DND-41 (cell line): ENCODE measurements at regions not wholly inside any gene's neighbourhood (a gene's known extent, or its start where the extent isn't known, plus 50 kb on each side); places are given as distances from the start of the nearest gene placed in this dataset.

Source experiments
- ATAC-seq: fragments of 200-7000 bp; cut with Tn5 transposase; 3 replicates; pipeline ENCODE4 v1.9.1; 2021; ENCODE audit warnings: low read depth; ENCODE audit not compliant: insufficient read depth
- DNase-seq: peaks from one replicate; pipeline ENCODE4 v3.0.0-alpha.2; 2020
- H2AFZ ChIP-seq: 2 replicates; pipeline ENCODE4 v1.6.0; 2012; ENCODE audit warnings: low read depth, low read length
- H3K27ac ChIP-seq: 2 replicates; pipeline ENCODE4 v1.5.1; 2012; ENCODE audit warnings: low read length, inconsistent platforms
- H3K27me3 ChIP-seq: fragments of 200-600 bp; sonication (generic); 2 replicates; pipeline ENCODE4 v1.6.0; 2012; ENCODE audit warnings: low read length, mild to moderate bottlenecking, inconsistent platforms; ENCODE audit not compliant: insufficient read depth, poor library complexity
- H3K36me3 ChIP-seq: 2 replicates; pipeline ENCODE4 v1.5.1; 2012; ENCODE audit warnings: low read length, inconsistent platforms; ENCODE audit not compliant: insufficient read depth
- H3K4me1 ChIP-seq: 2 replicates; pipeline ENCODE4 v1.5.1; 2012; ENCODE audit warnings: mild to moderate bottlenecking, low read length; ENCODE audit not compliant: insufficient read depth
- H3K4me2 ChIP-seq: 2 replicates; pipeline ENCODE4 v1.6.0; 2012; ENCODE audit warnings: mild to moderate bottlenecking, moderate library complexity, low read length, inconsistent platforms; ENCODE audit not compliant: insufficient read depth
- H3K4me3 ChIP-seq, 2 experiments: fragments of 200-600 bp in 1 of 2; shearing (Covaris generic) in 1 of 2; 2 replicates each; pipeline ENCODE4 v1.5.1; 2012 to 2016; ENCODE audit warnings: inconsistent platforms in 2 of 2, low read length in 2 of 2, mild to moderate bottlenecking in 2 of 2, low read depth in 1 of 2, moderate library complexity in 1 of 2
- H3K79me2 ChIP-seq: 2 replicates; pipeline ENCODE4 v1.6.0; 2012; ENCODE audit warnings: low read length, inconsistent platforms; ENCODE audit not compliant: insufficient read depth
- H3K9ac ChIP-seq: 2 replicates; pipeline ENCODE4 v1.6.0; 2012; ENCODE audit warnings: low read depth, mild to moderate bottlenecking, inconsistent platforms, low read length, moderate library complexity
- H3K9me3 ChIP-seq: 2 replicates; pipeline ENCODE4 v1.5.1; 2012; ENCODE audit warnings: low read length, moderate library complexity, mild to moderate bottlenecking, inconsistent platforms; ENCODE audit not compliant: insufficient read depth, severe bottlenecking
- H4K20me1 ChIP-seq: 2 replicates; pipeline ENCODE4 v1.6.0; 2012; ENCODE audit warnings: low read length; ENCODE audit not compliant: insufficient read depth
- CTCF ChIP-seq: IDR thresholded peaks from 2 replicates; pipeline ENCODE4 v1.5.1; 2012; ENCODE audit warnings: borderline replicate concordance, low read length, moderate library complexity, mild to moderate bottlenecking; ENCODE audit not compliant: poor library complexity, severe bottlenecking; ENCODE audit errors: extremely low read depth
- EZH2 ChIP-seq: IDR thresholded peaks from 3 replicates; pipeline ENCODE4 v1.6.1; 2012; ENCODE audit warnings: borderline replicate concordance, low read depth, mild to moderate bottlenecking, moderate library complexity, low read length, inconsistent platforms; ENCODE audit not compliant: severe bottlenecking

DNA sequence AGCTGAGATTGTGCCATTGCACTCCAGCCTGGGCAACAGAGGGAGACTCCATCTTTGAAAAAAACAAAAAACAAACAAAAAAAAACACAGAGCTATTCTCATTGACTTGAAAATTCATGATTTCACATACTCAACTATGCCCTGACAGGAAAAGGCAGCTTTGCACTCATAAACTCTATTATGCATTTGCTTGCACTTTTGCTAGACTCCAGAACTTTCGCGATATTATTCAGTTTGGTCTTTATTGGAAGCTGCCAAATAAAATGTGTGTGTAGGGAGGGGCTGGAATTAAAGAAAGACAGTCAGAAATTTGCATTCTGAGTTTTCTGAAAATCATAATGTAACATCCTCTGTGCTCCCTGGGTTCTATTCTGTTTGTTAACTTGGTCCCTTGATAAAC is 635.1 kb upstream of the KLF12 start:
- no peaks in the 10 kb centered on the region for H3K9me3 ChIP-seq
- H3K36me3 ChIP-seq, result no peaks in the 10 kb centered on the region
- no peak overlapping the region for H3K27ac ChIP-seq
- H3K4me1 ChIP-seq, result no peaks in the 10 kb centered on the region
- DNase-seq (no peak), ATAC-seq (no peak)
- H3K4me3 ChIP-seq, result no peak overlapping the region
- H3K4me2 ChIP-seq, result no peak overlapping the region
- H3K79me2 ChIP-seq, result no peaks in the 10 kb centered on the region
- TF ChIP-seq EZH2 (no peak), CTCF (no peak)
- H4K20me1 ChIP-seq, result no peaks in the 10 kb centered on the region
- H3K27me3 ChIP-seq, result no peaks in the 10 kb centered on the region
- no peak overlapping the region for H3K9ac ChIP-seq
- H2AFZ ChIP-seq, result no peak overlapping the region

DNA sequence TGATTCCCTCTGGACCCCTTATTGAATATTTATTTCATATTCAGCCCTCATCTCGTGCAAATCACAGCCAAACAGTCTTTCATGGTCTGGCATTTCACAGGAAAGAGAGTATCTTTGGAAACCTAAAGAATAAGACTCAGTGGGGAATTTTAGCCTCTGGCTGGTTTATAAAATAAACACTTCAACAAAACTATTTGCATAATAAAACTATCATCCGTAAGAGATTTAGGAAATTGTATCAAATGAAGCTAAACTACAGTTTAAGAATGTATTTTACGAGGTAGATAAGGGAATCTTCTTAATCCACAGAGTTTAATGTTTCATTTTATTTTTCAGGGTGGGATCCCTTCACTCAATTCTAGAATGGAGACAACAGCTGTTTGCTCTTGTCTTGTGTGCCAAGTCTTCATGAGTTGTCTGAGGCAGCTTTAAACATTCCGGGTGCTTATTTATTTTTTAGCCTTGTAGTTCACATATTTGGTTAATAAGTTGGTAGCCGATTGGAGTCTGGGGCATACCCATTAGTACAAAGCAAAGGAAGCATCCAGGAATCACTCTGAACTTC is 634.4 kb upstream of the KLF12 start:
- no peak for DNase-seq
- Histone ChIP-seq H3K4me2 (no peak overlapping the region), H2AFZ (no peak overlapping the region)

DNA sequence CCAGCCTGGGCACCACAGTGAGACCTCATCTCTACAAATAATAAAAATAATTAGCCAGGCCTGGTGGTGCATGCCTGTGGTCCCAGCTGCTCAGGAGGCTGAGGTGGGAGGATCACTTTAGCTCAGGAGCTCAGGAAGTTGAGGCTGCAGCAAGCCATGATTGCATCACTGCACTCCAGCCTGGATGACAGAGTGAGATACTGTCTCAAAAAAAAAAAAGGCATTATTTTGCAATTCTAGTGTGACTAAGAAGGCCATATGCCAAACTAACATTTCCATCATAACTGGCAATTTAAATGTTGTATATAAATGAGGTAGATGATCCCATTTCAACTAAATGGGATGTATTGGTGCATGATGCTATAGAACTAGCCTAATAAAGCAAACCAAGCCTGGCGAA is 632.8 kb upstream of the KLF12 start:
- no peak overlapping the region for H3K27ac ChIP-seq
- H2AFZ ChIP-seq, result no peak overlapping the region
- no peaks in the 10 kb centered on the region for H4K20me1 ChIP-seq
- H3K27me3 ChIP-seq, result no peaks in the 10 kb centered on the region
- DNase-seq (no peak), ATAC-seq (no peak)
- no peaks in the 10 kb centered on the region for H3K36me3 ChIP-seq
- no peak overlapping the region for H3K4me3 ChIP-seq
- H3K79me2 ChIP-seq, result no peaks in the 10 kb centered on the region
- no peaks in the 10 kb centered on the region for H3K4me1 ChIP-seq
- no peak overlapping the region for H3K4me2 ChIP-seq
- no peak overlapping the region for H3K9ac ChIP-seq
- TF ChIP-seq EZH2, result no peak
- TF ChIP-seq CTCF, result no peak
- no peaks in the 10 kb centered on the region for H3K9me3 ChIP-seq

More for the DNA sequence above, 634.4 kb upstream of the KLF12 start:
- Histone ChIP-seq H3K27me3 (no peaks in the 10 kb centered on the region), H3K27ac (no peak overlapping the region), H3K79me2 (no peaks in the 10 kb centered on the region), H3K4me1 (no peaks in the 10 kb centered on the region), H3K9me3 (no peaks in the 10 kb centered on the region), H3K36me3 (no peaks in the 10 kb centered on the region), H4K20me1 (no peaks in the 10 kb centered on the region), H3K4me3 (no peak overlapping the region), H3K9ac (no peak overlapping the region)
- no peak for ATAC-seq
- TF ChIP-seq CTCF, result no peak
- no peak for TF ChIP-seq EZH2

GRCh38 chr13:74765955-74766354 is 631.8 kb upstream of the KLF12 start:
- Histone ChIP-seq H3K27ac (no peak overlapping the region), H3K36me3 (no peaks in the 10 kb centered on the region), H3K79me2 (no peaks in the 10 kb centered on the region), H3K9ac (no peak overlapping the region), H2AFZ (no peak overlapping the region), H3K9me3 (no peaks in the 10 kb centered on the region), H3K4me2 (no peak overlapping the region), H3K4me1 (no peaks in the 10 kb centered on the region), H3K4me3 (no peak overlapping the region), H4K20me1 (no peaks in the 10 kb centered on the region), H3K27me3 (no peaks in the 10 kb centered on the region)
- no peak for DNase-seq
- TF ChIP-seq EZH2 (no peak), CTCF (no peak)
- no peak for ATAC-seq
